GM18517 (cell line): ENCODE measurements at regions not wholly inside any gene's neighbourhood (a gene's known extent, or its start where the extent isn't known, plus 50 kb on each side); places are given as distances from the start of the nearest gene placed in this dataset.

ENCODE experiments used
- ATAC-seq: cut with Tn5 transposase; IDR thresholded peaks from one replicate; pipeline ENCODE4 v1.9.1; 2021; ENCODE audit warnings: mild to moderate bottlenecking, moderate library complexity; ENCODE audit not compliant: unreplicated experiment

DNA sequence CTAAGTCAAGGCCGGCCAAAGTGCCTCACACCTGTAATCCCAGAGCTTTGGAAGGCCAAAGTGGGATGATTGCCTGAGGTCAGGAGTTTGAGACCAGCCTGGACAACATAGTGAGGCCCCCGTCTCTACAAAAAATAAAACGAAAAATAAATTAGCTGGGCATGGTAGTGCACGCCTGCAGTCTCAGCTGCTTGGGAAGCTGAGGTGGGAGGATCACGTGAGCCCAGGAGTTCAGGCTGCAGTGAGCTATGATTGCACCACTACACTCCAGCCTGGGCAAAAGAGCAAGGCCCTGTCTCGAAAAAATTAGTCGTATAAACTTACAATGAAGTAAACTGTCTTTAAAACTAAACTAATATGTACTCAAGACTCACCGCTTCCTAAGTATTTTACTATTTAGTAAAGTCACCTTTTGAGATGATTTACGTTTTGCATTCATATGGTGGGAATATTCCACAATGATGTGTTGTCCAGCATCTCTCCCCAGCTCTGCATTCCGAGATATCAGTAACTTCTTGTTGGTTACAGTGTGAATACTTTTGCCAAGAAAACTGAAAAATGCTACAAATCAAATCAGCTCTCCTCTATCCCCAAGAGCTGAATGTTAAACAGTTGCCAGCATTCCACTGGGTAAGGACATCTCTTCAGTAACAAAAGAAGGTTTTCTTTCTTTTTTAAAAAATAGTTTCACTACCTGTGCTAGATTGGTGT lies 84.9 kb upstream of the C21orf91 start:
- no peak for ATAC-seq

DNA sequence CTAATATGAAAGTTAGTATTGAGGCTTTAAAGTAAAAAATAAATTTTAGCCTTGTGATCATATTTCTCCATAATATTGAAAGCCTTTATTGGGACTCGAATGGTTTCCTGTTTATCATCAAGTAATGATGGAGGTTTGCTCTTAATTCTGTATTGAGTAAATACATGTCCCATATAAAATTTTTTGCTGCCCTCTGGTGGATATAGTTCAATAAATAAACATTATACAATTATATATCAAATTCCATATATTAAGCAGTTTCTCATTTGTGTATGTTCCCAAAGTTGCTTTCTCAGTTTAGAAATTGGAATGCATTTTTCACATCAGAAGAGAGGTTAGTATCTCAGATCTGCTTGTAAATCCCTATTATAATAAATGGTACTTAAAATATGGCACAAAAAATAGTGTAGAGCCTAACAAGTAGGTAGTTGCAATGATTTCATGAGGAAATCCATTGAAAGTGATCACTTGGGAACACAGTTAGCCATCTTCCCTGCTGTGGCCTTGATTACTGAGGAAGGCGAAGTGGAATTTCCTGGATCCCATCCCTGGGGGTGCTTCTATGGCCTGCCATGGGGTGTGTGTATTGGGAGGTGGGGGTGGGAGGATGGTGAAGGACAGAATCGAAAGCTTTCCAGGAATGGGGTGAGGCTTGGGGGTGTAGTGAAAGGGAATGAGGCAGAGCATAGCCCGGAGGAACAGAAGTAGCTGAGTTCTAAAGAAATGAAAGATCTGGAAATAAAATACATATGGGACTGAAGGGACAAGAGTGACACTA lies 84.1 kb upstream of the C21orf91 start:
- no peak for ATAC-seq

- no peak for ATAC-seq
Observed at GRCh38 chr21:17901458-17902079, 82.4 kb upstream of the C21orf91 start.

DNA sequence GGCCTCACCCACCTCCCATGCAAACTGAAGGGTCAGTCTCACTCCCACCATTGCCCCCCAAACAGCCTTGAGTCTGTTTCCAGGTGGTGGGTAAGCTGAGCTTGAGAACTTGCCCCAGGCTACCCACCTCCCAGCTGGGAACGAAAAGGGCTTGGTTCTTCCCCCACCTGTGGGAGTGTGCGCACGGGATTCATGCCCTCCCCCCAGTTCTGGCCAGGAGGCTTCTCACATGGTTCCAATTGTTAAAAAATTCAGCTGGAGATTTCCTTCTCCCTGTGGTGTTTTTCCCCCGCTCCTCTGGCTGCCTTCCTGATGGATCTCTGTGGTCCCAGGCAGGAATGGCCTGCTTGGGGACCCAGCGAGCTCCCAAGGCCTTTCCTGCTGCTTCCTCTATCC lies 81.8 kb upstream of the C21orf91 start:
- no peak for ATAC-seq

DNA sequence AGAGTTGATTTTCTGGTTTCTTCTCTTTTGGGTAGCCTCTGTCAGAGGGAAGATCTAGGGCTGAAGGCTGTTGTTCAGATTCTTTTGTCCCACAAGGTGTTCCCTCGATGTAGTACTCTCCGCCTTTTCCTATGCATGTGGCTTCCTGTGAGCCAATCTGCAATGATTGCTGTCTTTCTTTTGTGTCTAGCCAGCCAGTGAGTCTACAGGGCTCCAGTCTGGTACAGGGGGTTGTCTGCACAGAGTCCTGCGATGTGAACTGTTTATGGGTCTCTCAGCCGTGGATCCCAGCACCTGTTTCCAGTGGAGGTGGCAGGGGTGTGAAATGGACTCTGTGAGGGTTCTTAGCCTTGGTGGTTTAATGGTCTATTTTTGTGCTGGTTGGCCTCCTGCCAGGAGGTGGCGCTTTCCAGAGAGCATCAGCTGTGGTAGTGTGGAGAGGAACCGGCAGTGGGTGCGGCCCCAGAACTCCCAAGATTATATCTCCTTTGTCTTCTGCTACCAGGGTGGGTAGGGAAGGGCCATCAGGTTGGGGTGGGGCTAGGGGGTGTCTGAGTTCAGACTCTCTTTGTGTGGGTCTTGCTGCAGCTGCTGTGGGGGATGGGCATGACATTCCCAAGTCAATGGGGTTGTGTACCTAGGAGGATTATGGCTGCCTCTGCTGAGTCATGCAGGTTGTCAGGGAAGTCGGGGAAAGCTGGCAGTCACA lies 81.3 kb upstream of the C21orf91 start:
- ATAC-seq = no peak

DNA sequence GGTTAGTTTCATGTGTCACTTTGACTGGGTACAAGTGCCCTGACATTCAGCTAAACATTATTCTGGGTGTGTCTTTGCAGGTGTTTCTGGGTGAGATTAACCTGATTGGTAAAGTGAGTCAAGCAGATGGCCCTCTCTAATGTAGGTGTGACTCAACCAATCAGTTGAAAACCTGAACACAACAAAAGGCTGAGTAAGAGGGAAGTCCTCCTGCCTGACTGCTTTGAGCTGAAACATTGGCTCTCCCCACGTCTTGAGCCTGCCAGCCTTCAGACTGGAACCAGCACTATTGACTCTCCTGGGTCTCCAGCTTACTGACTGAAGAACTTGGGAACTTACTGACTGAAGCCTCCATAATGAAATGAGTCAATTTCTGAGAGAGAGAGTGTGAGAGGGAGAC lies 70.0 kb upstream of the C21orf91 start:
- ATAC-seq = no peak

DNA sequence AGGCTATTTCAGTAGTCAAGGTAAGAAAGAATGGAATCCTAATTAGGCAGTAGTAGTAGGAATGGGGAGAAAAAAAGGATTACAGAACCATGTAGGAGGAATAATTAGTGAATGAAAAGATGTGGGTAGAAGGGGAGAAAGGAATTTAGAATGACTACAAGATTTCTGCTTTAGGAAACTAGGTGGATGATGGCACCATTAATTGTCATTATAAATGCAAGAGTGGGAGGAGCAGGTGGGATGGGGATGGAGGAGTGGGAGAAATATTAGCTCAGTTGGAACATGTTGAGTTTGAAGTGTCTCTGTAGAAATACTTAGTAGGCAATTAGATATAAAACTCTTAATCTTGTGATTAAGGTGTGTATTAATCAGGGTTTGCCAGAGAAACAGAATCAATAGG lies 50.0 kb upstream of the C21orf91 start:
- no peak for ATAC-seq
